ENCODE measurements at regions not wholly inside any gene's neighbourhood (a gene's known extent, or its start where the extent isn't known, plus 50 kb on each side); places are given as distances from the start of the nearest gene placed in this dataset.
A peak's percentile ranks its signal among the peaks of the same experiment; 100 is the strongest.
"Not testable (repeated sequence)": the region's sequence is repeated elsewhere in the genome, so short reads cannot be mapped to it uniquely, and the experiment has no call there.

DNA sequence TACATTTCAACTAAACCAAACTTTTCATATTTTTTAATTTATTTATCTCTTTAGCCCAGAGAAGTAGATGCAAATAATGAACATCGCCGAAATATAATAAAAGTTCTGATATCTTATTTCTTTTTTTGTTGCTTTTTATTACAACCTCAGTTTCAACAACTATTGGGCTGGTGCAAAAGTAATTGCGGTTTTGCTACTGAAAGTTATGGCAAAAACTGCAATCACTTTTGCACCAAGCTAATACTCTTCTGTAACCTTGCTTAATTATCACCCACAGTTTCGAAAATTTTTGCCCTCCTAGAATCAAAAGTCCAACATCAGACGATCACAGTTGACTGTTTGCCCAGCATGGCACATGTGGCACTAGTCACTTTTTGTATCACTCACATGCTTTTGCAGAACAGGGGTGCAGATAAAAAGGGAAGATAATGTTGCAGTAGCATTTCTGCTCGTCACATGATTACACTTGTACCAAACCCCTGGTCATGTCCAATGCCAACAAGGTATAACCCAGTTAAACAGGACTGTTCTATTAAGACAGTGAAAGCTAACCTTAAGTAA lies 242.4 kb upstream of the GALNT5 start:
- DNase-seq (ENCODE audit: low read depth): no peak
- H3K4me3 ChIP-seq (ENCODE audit: low read depth, low read length): no peak overlapping the region

DNA sequence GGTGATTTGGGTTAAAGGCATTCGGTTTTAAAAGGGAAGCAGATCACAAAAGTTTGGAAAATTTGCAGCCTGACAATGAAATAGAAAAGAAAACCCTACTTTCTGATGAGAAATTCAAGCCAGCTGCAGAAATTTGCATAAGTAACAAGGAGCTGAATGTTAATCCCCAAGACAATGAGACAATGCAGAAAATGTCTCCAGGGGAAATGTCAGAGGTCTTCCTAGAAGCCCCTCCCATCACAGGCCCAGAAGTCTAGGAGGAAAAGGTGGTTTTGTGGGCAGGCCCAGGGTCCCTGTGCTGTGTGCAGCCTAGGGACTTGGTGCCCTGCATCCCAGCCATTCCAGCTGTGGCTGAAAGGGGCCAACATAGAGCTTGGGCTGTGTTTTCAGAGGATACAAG lies 234.2 kb upstream of the GALNT5 start:
- not testable (repeated sequence) for H3K4me3 ChIP-seq (ENCODE audit: low read depth, low read length); DNase-seq (ENCODE audit: low read depth)

DNA sequence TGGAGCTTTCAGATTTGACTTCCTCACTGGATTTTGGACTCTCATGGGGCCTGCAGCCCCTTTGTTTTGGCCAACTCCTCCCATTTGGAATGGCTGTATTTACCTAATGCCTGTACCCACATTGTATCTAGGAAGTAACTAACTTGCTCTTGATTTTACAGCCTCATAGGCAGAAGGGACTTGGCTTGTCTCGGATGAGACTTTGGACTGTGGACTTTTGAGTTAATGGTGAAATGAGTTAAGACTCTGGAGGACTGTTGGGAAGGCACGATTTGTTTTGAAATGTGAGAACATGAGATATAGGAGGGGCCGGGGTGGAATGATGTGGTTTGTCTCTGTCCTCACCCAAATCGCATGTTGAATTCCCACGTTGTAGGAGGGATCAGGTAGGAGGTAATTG lies 233.4 kb upstream of the GALNT5 start:
- H3K4me3 ChIP-seq (ENCODE audit: low read depth, low read length): no peak overlapping the region
- DNase-seq (ENCODE audit: low read depth): no peak

DNA sequence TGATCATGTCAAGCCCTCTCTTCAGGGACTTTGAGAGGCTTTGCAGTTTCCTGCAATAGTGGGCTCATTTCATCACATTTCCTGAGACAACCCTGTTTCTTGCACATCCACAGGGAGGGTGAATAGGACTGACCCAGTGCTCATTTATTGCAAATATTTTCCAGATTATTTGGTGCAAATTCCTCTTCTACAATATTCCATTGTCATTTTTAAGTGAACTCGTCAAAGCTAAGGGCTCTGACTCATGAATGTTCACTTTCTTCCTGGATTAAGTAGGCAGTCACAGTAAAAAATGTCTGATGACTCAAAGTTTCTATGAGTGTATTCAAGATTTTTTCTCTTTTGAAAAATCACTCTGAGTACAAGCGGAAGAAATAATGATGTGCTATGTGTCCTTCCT lies 225.5 kb upstream of the GALNT5 start:
- no peak overlapping the region for H3K4me3 ChIP-seq (ENCODE audit: low read depth, low read length)
- peak; percentile 83 for DNase-seq (ENCODE audit: low read depth)

DNA sequence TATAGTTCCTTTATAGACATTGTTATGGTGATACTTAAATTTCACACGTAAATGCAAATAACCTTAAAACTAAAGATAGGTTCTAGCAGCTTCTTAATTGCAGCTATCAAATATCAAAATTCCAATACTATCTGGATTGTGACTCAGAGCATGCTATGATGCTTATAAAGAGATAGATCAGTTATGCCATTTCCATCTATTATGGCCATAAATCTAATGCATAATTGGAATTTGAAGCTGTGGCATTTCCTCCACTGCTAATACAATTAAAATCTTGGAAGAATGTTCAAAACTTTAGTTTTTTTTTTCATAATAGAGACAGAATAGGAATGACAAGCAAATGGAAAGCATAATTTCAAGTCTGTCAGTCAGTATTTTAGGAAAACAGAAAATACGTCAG lies 220.8 kb upstream of the GALNT5 start:
- H3K4me3 ChIP-seq (ENCODE audit: low read depth, low read length): no peak overlapping the region
- DNase-seq (ENCODE audit: low read depth): no peak

DNA sequence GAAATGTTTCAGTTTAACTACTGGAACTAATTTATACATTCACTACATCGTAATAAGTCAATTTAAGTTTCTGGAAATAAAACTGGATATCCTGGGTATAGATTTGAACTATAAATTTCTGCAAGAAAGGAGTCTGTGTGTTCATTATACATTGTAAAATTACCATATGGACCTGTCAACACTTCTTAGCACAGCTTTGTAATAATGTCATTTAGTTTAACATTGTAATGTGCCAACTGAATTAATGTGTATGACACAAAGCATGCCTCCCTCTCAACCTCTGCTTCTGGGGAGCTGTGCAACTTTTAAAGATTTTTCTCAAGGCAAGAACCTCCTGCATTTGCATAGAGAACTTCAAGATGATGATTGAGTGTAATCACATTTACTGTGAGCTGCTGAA lies 213.7 kb upstream of the GALNT5 start:
- DNase-seq (ENCODE audit: low read depth): no peak
- no peak overlapping the region for H3K4me3 ChIP-seq (ENCODE audit: low read depth, low read length)

DNA sequence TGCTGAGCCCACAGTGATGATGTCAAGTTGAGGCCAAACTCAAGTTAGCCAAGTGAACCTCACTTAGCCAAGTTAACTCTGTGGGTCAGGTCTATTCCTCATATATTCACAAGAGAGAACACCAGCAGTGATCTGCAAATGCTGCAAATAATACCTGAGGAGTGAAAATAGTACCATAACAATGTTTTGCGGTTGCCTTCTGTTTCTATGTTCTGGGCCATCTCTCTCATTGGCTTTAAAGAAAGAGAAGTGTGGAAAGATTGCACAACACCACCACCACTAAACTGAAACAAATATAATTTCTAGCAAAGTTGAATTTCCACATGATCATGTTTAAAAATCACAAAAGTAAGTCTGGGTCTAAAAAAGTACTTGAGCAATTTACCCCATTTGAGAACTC lies 211.1 kb upstream of the GALNT5 start:
- H3K4me3 ChIP-seq (ENCODE audit: low read depth, low read length): no peak overlapping the region
- DNase-seq (ENCODE audit: low read depth): no peak

DNA sequence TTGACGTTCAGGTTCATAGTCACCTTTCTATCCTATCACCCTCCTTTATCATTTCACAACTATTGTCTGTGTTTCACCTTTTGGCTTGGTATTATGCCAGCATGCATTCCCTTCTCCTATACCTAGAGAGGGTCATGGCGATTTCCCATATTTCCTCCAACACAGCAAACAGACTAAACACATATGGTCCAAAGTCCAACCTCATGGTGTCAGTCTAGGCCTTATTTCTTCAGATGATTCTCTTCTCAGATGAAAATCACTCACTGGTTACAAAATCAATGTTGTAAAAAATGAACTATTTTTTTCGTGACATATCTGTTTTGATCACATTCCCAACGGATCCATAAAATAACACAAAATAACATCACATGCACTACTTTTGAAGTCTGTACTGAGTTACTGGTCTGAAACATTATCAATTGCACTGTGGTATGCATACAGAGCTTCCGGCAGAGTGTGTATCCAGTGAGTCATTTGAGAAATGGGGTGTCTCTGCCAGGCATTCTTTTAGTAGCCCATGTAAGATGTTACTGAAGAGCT lies 204.8 kb upstream of the GALNT5 start:
- peak; percentile 58 for DNase-seq (ENCODE audit: low read depth)

DNA sequence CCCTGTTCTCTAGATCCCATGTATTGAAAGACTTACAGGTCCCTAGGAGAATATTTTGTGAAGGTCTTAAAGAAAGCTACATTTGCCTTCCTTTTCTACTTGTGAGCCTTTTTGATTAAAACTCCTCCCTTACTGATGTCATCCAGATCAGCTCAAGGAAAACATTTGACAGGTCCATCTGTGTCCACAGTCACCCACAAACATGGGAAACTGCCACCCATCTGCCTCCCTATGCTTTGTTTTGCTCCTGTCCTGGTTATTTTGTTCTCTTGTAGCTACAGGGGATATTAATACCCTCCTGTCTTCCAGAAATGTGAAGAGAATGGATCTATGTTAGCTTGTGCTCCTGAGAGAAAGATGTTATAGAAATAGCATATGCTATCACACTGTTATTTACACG lies 203.6 kb upstream of the GALNT5 start:
- DNase-seq (ENCODE audit: low read depth): no peak
- no peak overlapping the region for H3K4me3 ChIP-seq (ENCODE audit: low read depth, low read length)

More for the DNA sequence above, 204.8 kb upstream of the GALNT5 start:
- H3K4me3 ChIP-seq (ENCODE audit: low read depth, low read length): no peak overlapping the region

DNA sequence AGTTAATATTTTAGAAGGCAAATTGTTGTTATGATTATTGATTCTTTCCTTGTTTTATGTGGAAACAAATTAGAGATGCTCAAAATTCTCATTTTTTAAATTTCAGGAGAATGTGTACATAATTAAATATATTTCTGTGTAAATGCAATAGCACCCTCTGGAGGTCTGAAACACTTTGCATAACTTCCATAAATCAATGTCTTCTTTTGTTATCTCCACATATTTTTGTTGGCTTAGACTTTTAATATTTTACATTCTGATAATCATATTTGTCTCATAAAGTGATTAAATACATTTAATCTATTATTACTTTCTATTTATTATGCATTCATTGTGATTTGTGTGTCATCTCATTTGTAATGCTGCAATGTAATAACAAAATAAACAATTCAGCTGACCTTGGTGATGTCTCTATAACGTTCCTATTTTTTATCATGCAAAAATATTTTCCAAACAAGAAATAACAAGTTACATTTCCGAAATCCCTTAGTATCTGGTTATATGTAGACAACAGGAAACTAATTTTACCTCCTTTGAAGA lies 201.8 kb upstream of the GALNT5 start:
- no peak overlapping the region for H3K4me3 ChIP-seq (ENCODE audit: low read depth, low read length)

DNA sequence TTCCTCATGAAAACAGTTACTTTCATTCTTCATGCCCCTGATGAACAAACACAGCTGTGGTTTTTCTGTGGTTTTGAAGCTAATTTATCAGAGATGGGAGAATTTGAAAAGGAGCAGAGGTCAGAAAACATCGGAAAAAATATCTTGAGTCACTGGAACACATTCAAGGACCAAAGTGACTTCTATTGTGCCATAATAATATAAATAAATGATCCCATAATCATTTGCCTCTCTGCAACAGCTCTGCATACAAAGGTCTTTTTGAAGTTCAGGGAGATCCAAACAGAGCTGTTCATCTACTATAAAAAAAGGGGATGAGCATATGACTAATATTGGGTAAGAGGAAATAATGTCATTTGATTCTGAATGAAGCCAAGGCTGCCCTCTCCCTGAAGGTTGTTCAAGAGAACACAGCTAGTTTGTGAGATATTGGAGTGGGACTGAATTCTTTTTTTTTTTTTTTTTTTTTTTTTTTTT lies 201.3 kb upstream of the GALNT5 start:
- no peak overlapping the region for H3K4me3 ChIP-seq (ENCODE audit: low read depth, low read length)
- peak; percentile 28 for DNase-seq (ENCODE audit: low read depth)

More for the DNA sequence above, 201.8 kb upstream of the GALNT5 start:
- DNase-seq (ENCODE audit: low read depth): no peak

DNA sequence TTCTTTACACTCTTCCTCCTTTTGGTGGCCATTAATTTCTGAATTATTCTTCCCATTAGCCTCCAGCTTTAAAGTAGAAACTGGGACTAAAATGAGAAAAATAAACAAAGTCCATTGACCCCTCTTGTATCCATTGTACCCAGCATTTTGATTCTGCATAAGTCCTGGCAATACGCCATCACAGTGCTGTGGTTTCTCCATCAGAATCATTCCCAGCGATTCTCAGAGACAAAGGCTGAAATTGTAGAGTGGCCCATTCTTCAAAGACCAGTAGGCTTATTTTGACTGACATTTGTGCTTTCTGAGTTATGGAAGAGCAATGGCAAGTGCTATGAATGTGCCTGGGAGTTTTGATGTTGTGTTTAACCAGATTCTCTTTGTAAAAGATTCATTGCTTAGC lies 199.3 kb upstream of the GALNT5 start:
- H3K4me3 ChIP-seq (ENCODE audit: low read depth, low read length): no peak overlapping the region
- DNase-seq (ENCODE audit: low read depth): no peak

DNA sequence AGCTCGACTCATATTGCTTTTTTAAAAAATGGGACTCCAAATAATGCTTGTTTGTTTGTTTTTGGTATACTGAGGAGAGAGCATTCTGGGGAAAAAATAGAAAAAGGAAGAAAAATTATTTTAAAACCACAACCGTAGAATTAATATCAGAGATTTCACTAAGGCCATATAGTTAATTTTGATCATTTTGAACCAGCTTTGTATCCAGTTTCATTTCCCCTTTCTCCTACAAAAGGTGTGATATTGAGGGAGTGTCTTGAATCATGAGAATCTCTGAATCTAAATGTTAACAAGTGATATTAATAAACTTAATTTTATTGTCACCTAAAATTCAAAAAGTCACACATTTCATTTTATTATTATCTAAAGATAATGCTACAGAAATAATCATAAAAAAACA lies 198.5 kb upstream of the GALNT5 start:
- no peak overlapping the region for H3K4me3 ChIP-seq (ENCODE audit: low read depth, low read length)
- DNase-seq (ENCODE audit: low read depth): no peak

DNA sequence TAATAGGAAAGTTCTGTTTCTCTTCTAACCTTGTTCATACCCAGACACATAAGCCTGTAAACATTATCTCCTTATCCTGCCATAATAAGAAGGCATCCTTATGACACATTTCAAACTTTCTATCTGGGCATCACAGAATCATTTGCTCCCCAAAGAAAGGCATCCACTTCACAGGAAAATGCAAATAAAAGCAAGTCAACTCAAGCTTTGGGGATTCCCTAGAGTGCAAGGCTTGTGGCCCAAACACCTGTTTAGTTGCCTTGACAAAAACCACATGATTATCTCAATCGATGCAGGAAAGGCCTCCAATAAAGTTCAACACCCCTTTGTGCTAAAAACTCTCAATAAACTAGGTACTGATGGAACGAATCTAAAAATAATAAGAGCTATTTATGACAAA lies 195.7 kb upstream of the GALNT5 start:
- H3K4me3 ChIP-seq (ENCODE audit: low read depth, low read length): no peak overlapping the region
- DNase-seq (ENCODE audit: low read depth): no peak

DNA sequence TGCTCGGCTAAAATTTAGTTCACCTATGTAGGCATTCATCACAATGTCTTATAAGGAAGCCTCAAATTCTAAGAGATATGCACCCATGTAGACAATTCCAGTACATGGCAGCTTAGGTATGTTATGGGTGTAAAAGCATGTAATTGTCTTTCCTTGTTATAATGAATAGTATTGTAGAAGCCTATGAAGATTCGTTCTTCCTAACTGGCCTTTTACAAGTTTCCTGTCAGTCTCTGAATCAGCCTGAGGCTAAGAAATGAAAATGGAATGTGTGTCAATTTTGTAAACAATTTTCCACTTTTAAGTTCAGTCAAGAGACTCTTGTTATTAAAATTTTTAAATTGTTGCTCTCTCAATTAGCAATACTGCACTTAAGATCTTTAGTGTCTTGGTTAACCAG lies 189.9 kb upstream of the GALNT5 start:
- no peak overlapping the region for H3K4me3 ChIP-seq (ENCODE audit: low read depth, low read length)
- DNase-seq (ENCODE audit: low read depth): no peak

DNA sequence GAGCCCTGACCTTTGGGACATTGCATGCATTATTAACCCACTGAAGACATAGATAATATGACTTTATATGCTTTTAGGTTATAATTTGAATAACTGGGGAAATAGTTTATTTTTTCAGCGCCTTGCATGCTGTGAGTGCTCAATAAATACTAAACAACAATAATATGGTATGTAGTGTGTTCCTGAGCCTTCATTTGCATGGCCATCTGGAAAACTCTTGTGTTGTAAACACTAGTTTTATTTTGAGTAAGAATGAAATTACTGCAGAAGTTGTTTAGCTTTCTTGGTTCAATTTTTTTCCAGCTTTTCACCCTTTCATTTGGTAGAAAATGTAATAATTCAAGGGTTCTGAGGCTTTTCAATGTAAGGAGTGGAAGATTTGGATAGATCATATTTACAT lies 189.3 kb upstream of the GALNT5 start:
- no peak for DNase-seq (ENCODE audit: low read depth)

DNA sequence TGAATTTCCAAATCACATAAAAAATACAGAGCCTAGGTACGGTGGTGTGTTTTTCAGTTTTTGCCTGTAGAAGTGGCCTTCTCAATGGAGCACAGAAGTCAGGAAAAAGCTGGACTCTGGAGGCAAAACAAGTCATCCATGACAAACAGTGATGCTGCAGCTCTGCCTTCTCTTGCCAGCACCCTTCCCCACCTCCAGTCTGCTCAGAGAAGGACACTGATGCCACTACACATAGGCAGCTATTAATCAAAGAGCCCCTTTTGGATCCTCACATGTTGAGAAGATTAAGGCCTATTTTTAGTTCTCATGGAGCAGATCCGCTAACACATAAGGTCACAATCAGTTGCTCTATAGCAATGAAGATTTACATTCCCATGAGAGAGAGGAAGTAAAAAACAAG lies 181.6 kb upstream of the GALNT5 start:
- DNase-seq (ENCODE audit: low read depth): no peak
- no peak overlapping the region for H3K4me3 ChIP-seq (ENCODE audit: low read depth, low read length)

More for the DNA sequence above, 189.3 kb upstream of the GALNT5 start:
- no peak overlapping the region for H3K4me3 ChIP-seq (ENCODE audit: low read depth, low read length)

DNA sequence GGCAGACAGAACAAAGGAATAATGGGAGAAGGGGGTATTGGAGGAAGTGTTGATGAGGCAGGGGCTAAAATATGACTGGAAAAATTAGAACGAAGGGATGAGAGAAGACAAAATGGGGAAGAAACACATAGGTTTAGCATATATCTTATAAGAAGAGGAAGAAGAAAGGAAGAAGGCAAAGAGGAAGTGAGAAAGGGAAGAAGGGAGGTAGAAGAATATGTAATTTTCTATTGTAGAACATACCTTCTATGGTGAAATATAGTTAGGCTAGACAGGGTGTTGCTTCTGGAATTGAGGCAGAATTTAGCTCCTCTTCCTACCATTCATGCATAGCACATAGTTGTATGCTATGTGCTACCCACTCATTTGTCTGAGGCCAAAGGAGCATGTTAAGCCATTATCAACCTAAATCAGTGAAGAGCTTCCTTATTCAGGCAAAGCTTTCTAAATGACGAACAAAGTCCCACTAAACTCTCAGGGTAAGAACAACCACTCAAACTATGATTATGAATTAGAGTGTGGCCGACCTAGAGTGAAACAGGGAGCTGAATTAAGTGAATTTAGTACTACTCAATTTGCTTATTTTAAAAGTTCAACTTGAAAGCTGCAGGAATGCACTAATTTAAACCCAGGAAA lies 180.9 kb upstream of the GALNT5 start:
- no peak for DNase-seq (ENCODE audit: low read depth)
- H3K4me3 ChIP-seq (ENCODE audit: low read depth, low read length): no peak overlapping the region

DNA sequence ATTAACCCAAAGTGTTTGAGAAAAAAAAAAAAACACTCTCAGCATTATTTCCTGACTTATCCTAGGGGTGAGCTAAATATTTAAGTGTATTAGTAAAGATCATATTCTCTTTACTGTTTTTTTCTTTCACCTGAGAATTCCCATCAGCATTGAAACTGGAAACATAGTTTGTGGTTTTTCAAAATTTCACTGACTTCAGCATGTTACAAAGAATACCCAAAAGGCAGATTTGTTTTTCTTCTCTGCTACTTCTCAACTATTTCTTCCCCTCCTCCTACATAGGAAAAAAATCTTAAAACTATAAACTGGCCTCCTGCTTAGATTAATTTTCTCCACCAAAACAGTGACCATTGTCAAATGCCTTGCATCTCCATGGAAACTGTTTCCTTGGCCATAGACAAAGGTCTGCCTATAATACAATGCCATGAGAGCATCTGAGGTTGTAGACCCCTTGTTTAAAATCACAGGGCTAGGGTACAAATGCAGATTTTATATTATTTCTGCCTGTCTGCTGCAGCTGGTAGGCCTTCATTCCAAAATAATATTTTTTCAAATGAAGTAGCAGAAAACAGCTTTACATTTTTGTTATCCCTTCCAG lies 179.7 kb upstream of the GALNT5 start:
- H3K4me3 ChIP-seq (ENCODE audit: low read depth, low read length): no peak overlapping the region
- no peak for DNase-seq (ENCODE audit: low read depth)

DNA sequence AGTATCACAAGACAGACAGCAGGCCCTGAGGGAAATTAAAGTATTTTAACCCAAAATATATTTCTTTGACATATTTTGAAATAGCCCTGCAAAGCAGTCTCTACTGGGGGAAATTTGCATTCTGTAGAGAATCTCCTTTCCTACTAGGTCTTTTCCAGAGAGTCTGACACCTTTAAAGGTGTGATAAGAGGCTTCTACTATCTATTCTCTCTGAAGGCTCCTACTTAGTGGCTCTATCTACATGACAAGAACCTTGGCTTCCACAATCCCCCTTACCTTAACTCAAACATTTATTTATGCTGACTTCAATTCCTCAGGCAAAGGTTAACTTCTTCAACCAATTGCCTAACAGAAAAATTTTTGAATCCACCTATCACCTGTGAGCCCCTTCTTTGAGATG lies 174.6 kb upstream of the GALNT5 start:
- no peak for DNase-seq (ENCODE audit: low read depth)
- H3K4me3 ChIP-seq (ENCODE audit: low read depth, low read length): no peak overlapping the region

DNA sequence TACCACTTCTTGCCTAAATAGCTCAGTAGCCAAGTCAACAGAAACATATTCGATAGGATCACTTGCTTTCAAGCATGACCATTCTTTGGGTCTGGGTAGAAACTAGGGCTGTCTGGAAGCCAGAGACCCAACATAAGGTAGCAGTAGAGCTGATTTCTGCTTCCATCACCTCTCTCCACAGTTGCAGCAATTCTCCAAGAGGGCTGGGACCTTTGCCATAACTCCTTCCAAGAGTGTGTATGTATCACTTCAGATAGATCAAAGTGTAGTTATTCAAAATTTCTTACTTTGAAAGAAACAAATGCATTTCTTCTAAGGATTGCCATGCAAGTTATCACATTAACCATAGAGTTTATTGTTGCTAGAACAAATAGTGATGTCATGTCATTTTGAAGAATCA lies 172.0 kb upstream of the GALNT5 start:
- no peak overlapping the region for H3K4me3 ChIP-seq (ENCODE audit: low read depth, low read length)
- no peak for DNase-seq (ENCODE audit: low read depth)

Data from skeletal muscle cell (primary cell).